GM19397 (cell line): ENCODE measurements at regions not wholly inside any gene's neighbourhood (a gene's known extent, or its start where the extent isn't known, plus 50 kb on each side); places are given as distances from the start of the nearest gene placed in this dataset.

Source experiments
- ATAC-seq: cut with Tn5 transposase; IDR thresholded peaks from one replicate; pipeline ENCODE4 v1.9.1; 2021; ENCODE audit warnings: mild to moderate bottlenecking, moderate library complexity; ENCODE audit not compliant: unreplicated experiment

DNA sequence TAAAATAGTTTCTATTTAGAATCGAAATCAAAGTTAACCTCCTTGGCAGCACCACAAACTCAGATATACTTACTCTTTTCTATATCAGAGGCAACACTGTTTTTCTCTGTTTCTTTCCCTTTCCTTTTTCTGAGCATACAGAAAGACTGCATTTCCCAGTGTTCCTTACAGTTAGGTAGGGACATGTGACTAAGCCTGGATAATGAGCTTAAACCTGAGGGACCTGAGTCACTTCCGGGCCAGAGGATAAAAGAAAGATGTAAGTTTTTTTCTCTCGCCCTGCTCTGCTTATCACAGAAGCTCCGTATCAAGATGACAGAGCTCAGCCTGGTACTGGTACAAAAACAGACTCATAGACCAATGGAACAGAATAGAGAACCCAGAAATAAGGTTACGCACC lies 531.9 kb downstream of the KLF12 start:
- no peak for ATAC-seq

GRCh38 chr13:73601708-73602107 lies 532.5 kb downstream of the KLF12 start:
- ATAC-seq, result no peak

DNA sequence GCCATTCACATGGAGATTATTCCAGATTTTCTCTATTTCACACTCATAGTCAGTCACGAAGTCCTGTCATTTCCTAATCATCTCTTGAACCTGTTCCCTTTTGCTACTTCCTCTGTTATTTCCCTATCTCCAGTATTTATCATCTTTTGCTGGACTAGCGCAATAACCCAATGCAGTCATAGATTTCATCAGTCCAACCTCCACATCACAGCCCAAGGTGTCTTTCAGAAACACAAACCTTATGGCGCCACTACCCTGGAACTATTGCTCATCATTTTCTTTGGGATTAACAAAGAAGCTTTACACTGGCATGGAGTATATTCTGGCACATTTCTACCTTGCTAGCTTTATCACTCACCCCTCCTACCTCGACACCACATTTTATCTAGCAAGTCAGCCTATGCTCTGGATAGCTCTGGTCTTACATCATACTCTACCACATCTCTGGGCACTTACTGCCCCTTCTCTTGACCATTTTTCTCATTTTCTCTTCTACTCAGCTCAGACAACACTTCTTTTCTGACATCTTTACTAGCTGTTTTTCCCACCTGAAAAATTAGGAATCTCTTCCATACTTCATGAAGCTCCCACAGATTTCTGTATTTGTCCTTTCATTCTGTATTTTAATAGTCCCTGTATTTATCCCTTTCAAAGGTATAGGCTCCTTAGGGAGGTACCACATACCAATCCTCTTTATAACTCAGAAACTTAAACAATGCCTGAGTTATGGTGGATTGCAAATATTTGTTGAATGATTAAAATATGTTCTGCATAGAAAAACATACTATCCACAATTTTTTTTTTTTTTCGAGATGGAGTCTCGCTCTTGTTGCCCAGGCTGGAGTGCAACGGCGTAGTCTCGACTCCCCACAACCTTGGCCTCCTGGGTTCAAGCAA lies 534.7 kb downstream of the KLF12 start:
- ATAC-seq, result no peak

DNA sequence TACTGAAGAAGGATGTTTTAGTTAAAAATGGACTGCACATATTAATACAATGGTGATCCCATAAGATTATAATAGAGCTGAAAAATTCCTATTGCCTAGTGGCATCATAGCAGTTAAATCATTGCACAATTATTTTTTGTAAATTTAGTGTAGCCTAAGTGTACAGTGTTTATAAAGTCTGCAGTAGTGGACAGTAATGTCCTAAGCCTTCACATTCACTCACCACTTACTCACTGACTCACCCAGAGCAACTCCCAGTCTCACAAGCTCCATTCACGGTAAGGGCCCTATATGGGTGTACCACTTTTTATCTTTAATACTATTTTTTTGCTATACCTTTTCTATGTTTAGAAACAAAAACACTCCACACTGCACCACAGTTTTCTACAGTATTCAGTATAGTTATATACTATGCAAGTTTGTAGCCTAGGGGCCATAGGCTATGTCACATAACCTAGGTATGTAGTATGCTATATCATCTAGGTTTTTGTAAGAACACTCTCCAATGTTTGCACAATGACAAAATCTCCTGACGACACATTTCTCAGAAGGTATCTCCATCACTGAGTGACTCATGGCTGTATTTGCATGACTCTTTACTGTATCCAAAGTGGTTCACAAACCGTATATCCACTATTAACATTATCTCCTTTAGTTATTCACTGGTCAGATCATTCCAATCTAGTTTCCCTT lies 536.0 kb downstream of the KLF12 start:
- ATAC-seq, result no peak

GRCh38 chr13:73596382-73596781 lies 537.6 kb downstream of the KLF5 start:
- no peak for ATAC-seq

GRCh38 chr13:73593199-73593765 lies 534.5 kb downstream of the KLF5 start:
- no peak for ATAC-seq

DNA sequence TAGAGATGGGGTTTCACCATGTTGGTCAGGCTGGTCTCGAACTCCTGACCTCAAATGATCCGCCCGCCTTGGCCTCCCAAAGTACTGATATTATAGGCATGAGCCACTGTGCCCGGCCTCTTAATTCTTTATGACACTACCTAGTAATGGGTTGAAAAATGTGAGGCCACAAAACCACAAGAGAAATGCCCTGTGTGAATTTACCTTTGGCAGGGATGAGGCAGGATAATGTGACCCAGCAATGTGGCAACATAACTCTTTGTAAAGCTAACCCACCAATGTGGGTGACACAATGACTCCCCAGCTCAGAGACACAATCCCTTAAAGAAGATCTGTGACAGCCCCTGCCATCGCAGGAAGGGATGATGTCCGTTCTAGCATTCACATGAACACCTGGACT lies 533.1 kb downstream of the KLF5 start:
- ATAC-seq, result no peak

DNA sequence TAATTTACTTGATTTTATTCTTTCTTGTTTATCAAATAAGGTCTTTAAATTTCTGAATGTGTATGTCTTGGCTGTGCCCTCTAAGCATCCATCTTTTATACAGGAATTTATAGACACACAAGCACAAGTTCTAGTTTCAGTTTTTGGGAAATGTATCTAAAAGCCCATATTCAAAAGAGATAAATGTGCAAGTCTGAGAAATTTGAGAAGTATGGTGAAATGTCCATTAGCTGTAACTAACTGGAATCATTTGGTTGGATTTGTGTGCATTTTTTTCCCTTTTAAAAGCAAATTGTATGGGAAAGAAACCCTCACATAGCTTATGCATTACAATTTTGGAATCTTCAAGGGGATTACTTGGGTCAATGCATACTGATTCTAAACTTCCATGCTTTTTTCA lies 532.0 kb downstream of the KLF5 start:
- no peak for ATAC-seq

DNA sequence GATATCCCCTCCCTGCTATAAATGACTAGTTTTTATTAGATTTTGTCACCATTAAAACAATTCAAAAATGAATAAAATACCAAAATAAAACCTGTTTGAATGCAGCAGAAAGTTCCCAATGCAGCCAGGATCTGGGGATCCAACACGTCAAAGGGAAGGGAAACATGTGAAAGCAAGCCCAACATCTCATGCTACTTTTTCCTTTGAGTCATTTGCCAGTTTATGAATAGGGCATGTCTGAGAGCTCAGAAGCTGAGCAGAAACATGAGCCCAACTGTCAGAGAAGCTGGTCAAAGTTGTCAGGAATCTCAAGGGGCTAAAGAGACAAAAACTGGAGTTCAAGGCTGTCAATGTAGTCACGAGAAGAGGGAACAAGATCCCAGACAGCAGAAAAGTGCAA lies 526.4 kb downstream of the KLF5 start:
- ATAC-seq, result no peak

DNA sequence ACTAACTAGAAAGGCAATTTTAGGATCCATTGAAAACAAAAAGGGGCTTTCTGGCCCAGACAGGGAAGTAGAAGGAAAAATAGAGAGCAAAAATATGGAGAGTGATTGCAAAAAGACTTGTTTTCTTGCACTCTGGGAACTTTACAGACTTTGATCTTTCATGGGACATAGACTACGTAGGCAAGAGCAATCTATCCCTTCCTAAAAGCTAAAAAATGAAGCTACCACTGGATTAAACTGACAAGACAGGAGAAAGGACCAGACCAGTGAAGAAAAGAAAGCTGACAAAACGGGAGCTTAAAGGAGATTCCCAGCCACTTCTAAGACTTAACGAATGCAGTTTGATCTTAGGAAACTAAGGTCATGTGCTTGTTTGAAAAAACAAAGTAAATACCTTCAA lies 524.5 kb downstream of the KLF5 start:
- ATAC-seq, result no peak

DNA sequence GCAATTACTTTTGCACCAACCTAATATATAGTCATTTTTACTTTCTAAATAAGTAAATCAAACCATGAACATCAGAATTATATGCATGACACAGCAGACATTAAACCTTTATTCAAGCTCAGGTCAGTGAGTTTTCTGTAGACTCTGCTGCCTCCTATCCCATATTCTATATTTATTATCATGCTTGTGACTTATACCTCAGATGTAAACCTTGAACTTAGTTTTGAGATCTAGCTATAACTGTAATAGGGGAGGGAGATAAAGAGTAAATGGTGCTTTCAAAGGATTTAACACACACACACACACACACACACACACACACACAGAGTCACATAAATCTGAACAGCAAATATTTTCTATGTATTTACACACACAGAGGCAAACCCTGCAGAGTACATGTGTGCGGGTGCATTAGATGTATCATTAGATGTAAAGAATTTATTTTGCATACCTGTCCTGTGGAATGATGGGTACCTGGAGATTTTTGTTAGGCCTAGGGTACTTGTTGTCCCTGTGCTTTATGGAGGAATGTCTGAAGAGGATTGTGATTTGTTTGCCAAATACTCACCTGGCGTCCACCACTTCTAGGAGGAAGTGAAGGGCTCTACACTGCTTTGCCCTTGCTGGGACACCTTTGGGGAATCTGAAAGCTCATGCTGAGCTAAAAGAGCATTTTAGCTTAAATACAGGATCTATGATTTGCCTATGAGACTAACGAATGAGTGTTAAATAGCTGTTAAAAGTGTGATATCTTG lies 521.9 kb downstream of the KLF5 start:
- ATAC-seq, result no peak

DNA sequence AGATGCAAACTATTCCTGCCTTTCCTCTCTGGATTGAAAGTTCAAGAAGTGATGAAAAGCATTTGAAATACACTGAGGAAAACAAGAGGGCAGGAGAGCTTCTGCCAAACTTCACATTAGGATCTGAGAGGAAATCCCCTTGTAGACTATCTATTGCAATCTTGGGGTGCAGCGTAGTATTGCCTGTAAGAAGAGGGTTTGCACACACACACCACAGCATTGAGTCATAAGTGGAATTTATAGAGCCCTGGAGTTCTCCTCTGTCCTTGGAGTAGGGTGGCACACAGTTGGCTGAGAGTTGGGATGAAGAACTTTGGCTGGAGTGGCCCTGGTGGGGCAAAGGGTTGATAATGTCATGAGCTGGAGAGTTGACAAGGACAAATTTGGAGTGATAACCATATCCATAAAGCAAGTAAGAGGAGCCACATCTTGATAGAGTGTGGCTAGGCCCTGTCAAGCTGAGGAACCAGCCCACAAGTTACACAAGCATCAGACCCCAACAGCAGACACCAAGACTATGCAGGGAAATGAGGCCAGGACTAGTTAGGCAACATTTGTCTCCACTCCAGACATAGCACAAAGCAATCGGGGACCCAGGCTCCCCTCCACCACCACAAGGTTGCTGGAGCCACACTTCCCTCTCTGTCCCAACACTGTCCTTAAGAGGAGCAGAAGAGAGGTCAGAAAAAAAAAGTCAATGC lies 520.9 kb downstream of the KLF5 start:
- ATAC-seq, result no peak

DNA sequence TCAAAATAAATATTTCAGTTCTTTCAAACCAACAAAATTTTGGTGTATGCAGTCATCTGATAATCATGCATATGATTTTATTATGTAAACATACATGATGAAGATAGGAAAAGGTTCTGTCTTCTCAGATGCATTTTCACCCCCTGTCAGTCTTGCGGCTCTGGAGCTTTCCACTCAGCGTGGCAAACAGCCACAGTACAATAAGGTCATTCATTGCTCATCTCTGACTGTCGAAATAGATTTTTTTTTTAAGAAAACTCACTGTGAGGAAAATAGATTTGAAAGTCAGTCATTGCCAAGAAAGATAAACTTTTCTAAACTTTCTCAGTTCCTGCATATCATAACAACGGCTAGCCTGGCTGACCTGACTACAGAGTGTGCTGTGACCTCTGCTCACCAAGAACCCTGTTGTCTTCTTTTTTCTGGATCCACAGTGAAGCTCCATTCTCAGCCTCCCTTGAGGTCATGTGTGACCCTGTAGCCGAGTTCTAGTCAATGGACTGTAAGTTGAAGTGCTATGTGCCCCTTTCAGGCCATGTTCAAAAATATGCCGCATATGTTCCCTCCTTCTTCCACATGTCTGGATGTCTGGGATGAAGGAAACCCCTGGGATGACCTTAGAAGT lies 519.6 kb downstream of the KLF5 start:
- no peak for ATAC-seq

DNA sequence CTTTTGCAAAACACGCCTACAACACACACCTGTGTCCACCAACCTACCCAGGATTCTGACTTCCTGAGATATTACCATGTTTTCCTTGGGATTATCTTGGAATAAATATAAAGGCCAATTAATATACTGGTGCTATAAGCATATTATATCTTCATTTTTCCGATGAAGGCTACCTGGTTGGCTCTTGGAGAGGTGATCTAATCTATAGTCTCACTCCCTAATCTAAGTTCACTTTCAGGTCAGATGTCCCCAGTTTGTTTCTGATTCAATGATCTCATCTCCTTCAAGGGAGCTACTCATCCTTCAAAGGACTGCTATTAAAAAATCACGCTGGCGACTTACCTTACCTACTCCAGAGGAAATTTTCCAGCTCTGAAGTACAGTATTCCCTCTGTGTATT lies 517.5 kb downstream of the KLF5 start:
- ATAC-seq, result no peak

DNA sequence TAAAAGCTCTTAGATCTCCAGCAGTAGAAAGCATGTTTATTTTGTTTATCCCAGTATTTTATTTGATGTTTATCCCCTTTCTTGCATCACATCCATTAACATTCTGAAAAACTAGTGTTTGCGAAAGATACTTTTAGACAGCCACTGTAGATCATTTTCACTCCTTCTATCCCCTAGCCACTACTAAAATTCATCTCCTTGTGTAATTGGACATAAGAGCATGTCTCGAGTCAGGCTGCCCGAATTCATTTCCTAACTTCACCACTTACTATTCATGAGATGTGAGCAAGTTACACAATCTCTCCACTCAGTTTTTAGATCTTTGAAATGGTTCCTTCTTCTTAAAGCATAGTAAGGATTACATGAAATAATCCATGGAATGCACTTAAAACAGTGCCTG lies 514.0 kb downstream of the KLF5 start:
- ATAC-seq, result no peak

- no peak for ATAC-seq
These were observed 512.6 kb downstream of the KLF5 start for GRCh38 chr13:73571376-73571775.

DNA sequence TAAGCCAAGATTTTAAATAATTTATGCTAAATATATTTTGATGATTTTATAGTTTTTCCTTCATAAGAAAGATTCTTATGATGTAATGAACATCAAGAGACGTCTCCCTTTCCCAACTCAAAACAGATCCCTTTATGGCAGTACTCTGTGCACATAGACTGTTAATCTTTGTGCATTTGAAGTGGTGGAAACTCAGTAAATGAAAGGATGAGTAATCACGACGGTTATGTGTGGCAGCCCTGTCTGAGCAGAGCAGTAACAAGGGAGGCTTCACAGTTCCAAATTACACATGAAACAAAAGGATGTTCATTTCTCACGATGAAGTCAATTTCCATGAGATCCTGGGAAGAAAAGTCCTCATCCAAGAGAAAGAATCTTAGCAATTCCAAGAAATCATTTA lies 498.1 kb downstream of the KLF5 start:
- ATAC-seq, result no peak

DNA sequence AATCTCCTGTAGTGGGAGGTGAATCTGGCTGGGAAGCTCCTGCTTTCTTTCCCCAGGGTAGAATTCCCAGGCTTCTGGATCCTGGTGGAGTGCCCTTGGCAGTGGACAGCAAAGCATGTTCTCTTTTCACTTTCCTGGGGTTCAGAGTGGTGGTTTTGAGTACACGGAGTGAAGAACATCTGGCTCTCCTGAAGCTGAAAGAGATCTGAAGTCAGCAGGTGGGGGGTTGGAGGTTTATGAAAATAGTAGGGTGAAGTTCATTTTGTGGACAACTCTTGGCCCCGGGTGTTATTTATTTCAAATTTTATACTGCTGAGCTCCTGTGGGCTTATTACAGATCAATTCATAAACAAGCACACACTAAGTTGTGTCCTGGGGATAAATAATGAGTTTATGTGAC lies 497.3 kb downstream of the KLF5 start:
- no peak for ATAC-seq

DNA sequence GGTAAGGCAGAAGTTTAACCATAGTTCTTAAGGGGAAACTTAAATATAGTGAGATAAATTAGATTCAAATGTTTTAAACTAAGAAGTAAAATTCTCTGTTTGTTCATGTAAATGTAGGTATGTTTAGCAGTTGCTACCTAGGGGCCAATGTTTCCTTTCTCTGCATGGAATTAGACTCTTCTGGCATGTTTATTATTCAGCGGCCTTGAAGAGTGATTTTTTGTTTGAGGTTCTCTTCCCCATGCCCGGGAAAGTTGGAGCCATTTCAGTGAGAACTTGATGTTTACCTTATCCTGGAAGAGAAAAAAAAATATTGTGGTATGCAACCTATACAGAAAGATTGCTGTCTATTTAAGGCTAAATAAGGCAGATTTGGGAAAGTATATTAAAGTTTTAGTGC lies 492.9 kb downstream of the KLF5 start:
- no peak for ATAC-seq

DNA sequence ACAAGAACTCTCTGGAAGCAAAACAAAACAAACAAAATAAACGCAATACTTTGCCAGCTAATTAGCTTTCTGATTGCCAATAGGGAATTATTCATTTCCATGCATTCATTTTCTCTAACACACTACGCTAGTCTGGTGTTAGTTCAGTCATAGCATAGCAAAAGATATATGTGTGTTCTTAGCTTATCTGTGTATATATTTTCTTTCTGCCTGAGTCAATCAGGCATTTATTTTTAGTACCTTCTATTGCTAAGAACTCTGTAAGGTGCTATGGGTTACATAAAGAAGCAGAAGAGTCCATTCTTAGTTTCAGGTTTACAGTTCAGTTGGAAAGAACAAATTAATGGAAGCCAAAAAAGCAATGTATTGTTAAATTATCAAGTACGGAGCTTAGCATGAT lies 490.9 kb downstream of the KLF5 start:
- no peak for ATAC-seq
